NCI-H146 treated with DMSO at 0.1 percent for 48 hours (cell line): ENCODE measurements at regions not wholly inside any gene's neighbourhood (a gene's known extent, or its start where the extent isn't known, plus 50 kb on each side); places are given as distances from the start of the nearest gene placed in this dataset.
"Not testable (repeated sequence)": the region's sequence is repeated elsewhere in the genome, so short reads cannot be mapped to it uniquely, and the experiment has no call there.

Experiments used
- DNase-seq: peaks from one replicate; lab custom pipeline; 2025; ENCODE audit not compliant: unreplicated experiment; lab: John Stamatoyannopoulos, UW

DNA sequence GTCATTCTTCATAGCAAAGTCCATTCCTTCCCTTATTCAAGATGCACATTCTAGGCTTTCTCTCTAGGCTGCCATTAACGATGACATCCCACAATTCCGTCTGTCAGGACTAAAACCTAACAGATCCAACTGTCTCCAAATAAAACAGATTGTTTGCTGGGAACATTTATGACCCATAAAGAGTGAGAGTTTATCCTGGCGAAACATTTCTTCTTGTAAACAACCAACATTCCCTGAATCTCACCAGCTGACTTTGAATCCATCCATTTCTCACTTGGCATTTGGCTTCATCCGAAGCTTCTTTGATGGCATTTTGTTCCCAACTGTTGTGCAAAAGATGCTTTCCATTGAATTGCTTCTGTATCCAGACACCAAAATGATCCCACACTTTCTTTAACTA, 93.1 kb downstream of the OLIG3 start:
- no peak for DNase-seq

DNA sequence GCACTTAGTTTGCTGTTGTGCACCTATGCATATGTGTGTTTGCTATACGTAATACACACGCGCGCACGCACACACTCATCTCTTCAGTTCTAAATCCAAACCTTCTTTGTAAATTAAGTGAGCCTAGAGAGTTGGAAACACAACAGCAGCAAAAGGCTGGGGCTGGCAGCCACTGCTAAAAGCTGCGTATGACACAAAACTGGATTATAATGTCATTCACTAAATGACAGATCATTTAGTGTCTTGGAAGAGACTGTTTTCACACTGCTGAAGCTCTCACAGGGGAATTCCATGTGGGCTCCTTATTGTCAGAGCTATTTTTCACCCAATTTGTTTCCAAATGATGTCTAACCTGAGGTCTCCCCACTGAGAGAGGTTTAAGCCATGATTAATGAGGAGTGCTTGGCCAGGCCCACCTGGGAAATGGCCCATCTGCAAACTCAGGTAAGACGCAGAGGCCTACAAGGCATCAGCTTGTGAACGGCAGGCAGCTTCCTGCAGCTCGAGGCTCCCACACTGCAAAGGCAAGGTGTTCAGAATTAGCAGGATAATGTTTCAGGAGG, 94.2 kb downstream of the OLIG3 start:
- DNase-seq = no peak

DNA sequence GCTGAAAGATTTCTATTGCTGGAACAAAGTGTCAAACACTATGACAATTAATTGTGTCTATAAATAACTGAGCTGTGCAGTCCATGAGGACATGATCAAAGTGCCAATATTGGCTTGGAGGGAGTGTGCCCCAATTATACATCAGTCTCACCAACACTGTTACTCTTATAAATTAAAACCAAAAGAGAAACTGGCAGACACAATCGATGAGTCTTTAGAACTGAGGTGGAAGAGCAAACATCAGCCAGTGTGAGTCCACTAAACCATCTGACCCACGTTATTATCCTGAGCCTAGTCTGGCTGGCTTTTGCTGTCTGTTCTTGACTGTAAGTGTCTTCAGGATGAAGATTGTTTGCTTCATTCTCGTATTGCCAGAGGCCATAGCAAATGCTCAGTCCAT, 98.9 kb downstream of the OLIG3 start:
- DNase-seq = no peak

DNA sequence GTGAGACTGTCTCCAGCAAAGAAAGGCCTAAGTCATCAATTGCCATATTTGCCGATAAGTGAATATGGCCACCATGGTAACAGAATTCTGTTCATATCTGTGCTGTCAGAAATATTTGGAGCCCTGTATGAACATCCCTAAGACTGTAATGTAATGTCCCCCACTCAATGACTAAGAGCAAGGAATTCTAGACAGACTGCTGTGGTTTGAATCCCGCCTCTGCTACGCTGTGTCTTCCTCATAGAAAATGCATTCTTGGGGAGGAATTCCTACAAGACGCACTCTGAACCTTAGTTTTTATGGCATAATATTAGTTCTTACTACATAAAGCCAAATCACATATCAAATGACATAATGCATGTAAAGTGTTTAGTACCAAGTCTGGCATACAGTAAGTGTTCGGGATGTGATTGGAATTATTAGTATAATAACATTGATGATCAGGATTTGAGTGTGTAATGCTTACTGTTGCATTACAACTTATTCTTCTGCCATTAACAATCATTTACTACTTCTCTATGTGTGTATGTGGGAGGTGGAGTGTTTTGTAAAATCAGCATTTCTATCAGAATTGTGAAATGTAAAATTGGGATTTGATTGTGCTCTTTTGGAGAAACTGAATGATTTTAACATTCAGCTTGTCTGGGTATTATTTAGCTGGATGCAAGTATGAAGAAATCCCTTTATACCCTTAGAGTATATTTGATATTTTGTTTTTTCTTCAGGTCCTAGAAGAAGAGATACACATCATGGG, 103.0 kb downstream of the OLIG3 start:
- no peak for DNase-seq

DNA sequence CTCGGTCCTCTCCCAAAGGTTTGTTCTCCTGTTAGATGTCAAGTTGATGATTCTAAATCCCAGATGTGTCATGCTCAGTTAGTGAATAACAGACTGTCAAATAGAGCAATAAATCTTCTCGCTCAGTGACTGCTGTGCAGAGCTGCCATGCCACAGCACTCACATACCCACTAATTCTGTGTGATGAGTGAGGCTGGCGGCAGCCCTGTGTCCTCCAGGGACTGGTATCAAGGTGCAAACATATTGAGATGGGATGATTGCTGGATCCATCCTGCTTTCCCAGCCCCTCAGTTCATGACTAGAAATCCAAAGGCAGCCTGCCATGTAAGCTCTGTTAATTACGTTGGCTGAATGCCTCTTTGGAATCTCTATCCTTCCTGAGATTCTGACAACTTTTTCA, 103.9 kb downstream of the OLIG3 start:
- DNase-seq = no peak

DNA sequence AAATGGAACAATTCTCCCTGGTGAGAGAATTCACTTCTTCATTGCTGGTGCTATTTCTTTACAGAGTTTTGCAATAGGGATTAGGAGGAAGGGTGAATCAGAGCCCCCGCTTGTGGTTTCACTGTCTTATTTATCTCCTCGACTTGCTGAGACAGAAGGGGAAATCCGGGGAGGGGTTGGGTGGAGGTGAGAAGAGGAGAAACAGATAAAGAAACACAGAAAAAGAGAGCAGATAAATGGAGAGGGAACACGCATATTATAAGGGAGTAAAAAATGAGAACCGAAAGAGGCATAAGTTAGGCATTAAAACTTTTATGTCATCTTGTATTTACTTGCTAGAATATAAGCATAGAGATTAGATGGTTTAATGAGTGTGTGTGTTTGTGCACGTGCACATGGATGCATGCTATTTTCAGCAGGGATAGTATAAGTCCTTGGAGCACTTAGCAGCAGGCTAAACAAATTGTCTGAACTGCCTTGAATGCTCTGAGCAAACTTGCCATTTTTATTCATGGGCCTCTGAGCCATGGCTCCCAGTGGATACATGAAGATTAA, 105.0 kb downstream of the OLIG3 start:
- DNase-seq = no peak

DNA sequence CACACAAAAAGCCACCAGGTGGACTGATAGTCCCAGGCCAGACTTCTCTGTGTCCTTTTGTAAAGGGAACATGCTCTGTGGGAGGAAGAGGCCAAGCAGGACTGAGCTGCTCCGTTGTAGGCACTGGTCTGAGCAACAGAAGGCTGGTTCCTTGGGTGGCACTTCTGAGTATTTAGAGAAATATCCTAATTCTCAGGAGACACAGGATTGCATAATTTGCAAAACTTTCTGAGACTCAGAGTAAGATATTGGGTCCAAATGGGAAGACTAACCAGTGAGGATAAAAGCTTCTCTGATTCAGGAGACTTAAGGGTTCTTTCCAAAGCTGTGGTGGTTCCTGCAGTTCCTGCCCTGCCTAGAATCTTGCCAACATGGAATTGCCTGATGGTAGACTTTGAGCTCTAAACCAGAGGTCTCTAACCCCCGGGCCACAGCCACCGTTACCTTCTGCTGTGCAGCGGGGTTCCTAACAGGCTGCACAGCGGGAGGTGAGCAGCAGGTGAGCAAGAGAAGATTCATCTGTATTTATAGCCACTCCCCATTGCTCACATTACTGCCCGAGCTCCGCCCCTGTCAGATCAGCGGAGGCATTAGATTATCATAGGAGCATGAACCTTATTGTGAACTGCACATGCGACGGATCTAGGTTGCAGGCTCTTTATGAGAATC, 107.0 kb downstream of the OLIG3 start:
- no peak for DNase-seq

DNA sequence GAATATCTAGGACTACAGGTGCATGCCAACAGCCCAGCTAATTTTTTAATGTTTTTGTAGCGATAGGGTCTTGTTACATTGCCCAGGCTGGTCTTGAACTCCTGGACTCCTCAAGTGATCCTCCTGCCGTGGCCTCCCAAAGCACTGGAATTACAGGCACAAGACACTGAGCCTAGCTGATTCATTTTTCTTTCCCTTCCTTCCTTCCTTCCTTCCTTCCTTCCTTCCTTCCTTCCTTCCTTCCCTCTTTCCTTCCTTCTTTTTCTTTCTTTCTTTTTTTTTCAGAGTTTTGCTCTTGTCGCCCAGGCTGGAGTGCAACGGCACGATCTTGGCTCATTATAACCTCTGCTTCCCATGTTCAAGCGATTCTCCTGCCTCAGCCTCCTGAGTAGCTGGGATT, 110.9 kb downstream of the OLIG3 start:
- not testable (repeated sequence) for DNase-seq

DNA sequence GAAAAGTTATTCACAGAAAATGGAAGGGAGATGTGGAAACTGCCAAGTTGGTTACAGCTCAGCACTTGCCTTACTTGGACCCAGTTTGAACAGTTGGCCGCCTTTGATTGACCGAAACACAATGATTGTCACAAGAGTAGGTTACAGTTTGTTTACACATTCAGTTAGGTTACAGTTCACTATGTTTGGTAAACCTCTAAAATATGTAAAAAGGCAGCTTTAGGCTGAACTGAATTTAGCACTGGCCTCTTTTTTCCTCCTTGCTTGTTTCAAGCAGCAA, 116.2 kb downstream of the OLIG3 start:
- no peak for DNase-seq

DNA sequence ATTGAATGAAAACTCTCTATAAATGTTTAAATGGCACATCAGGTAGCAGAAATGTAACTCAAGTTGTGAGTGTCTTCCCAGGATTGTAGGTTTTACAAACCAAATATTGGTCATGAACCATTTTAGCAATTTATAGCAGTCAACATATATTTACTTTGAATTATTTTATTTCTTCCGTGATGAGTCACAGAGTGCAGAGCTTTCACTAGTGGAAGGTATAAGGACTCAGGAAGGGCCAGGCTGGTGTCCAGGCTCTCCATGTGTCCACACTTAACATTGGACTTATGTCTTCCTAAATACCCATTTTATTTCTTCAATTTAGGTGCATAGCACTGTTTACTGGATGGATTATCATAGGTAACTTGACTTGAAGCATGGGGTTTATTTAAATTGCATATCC, 120.9 kb downstream of the OLIG3 start:
- DNase-seq = no peak

DNA sequence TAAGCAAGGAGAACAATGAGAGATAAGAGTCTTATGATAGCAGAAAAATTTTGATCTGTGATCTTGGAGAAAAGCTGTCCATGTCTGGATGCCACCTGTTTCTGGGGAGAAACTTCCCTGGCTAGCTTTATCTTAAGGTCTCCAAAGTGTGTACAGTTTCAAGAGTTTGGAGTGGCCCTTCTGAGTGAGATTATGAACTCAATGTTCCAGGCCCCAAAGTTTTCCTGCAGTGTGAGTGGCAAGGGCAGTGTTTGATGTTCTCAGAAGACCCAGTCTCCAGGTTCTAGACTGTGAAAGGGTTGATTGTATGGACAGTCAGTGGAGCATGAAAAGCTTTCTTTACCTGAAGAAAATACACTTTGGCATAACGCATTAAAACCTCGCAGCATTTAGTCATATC, 121.7 kb downstream of the OLIG3 start:
- DNase-seq = no peak

DNA sequence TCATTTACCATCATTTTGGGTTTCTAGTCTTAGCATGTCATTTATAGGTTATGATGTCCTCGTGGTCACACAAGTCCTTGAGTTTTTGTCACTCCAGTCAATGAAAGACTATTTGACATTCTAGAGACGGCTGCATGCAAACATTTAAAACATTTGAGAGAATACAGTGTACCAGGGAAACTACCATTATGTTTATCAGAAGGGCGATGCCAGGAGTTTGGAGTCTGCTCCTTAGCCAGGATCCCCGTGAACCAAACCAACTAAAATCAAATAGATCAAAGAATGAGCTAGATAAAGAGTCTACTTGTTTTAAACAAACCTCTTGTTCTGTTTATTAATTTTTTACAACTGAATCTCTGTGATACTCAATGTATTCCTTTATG, 122.6 kb downstream of the OLIG3 start:
- no peak for DNase-seq

DNA sequence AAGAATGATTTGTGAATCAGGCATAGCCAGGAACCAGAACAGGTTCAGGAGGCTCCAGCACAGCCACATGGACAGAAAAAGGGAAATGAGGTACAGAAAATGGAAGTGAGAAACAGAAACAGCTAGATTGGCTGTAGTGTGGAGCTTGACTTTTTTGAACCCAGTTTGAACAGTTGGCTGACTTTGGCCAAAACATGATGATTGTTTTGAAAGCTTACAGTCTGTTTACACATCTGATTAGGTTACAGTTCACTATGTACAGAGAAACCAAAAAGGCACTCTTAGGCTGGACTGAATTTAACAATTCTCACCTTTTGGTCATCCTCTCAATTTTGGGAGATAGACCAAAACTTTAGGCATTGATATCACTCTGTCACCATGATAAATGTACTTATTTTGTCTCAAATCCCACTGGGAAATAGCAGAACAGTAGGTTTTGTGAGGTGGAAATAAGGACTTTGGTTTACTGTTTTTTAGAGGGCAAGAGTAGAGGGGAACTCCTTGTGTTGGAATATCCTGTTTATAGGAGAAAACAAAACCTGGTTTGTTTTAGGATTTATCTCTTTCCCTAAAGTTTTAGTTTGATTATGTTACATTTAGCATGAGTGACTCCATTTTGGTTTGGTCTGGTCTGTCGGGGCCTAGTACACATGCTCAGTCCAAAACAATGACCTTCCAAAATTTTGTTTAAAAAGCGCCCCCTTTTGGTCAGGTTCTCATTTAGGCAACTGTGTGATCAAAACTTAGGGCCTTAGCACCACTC, 123.1 kb downstream of the OLIG3 start:
- DNase-seq = no peak

DNA sequence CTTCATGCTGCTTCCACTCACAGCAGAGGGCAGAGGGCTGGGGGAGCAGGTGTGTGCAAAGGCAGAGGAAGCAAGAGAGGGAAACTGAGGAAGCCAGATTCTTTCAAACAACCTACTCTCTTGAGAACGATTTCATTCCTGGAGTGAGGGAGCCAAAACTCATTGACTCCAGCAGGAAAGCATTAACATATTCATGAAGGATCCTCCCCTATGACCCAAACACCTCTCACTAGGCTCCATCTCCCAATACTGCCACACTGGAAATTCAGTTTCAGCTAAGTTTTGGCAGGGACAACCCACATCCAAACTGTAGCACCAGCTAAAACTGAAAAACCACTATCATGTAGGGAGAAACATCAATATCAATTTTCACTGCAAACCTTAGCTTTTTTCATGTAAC, 125.1 kb downstream of the OLIG3 start:
- DNase-seq = no peak

DNA sequence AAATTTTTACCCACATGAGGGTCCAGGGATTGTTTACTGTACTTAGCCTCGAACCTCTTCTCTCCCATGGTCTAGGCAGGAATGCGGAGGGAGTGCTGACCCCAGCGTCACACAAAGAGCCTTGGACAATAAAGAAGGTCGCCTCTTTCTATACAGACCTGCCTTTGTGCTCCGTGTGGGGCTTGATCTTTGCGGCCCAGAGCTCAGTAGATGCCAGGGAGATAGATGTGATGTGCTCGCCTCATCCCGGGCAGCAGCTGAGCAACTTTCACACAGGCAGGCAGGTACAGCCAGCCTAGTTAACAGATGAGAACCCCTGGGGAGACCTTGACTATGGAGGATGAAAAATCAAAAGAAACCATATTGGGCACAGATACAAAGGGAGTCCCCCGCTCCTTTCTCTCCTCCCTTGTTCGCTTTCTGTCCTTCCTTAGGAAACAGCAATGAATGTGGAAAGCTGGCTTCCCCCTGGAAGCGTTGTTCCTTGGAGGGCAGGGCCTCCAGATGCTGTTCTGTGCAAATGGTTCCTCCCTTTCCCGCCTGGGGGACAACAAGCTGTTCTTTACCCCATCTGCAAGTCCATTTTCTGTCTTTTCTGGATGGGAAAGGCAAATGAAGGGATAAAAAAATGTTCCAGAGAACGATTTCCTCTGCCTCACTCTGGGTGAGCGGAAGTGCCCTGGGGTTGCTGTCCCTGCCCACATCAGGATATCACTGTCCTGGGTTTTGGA, 128.3 kb downstream of the OLIG3 start:
- DNase-seq = no peak

DNA sequence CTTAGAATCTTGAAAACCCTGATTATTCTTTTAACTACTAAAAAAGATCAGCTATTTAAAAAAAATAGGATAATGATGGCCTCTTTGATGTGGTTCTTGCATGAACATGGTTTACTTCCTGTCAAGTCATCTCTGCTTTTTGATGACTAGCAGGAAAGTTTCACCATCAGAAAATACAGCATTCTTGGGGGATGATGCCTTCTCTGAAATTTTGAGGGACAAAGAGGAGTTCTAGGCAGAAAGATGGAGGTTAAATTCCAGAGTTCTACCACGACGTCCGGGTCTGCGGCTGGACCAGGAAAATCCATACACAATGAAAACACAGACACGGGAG, 130.4 kb downstream of the OLIG3 start:
- DNase-seq = no peak

DNA sequence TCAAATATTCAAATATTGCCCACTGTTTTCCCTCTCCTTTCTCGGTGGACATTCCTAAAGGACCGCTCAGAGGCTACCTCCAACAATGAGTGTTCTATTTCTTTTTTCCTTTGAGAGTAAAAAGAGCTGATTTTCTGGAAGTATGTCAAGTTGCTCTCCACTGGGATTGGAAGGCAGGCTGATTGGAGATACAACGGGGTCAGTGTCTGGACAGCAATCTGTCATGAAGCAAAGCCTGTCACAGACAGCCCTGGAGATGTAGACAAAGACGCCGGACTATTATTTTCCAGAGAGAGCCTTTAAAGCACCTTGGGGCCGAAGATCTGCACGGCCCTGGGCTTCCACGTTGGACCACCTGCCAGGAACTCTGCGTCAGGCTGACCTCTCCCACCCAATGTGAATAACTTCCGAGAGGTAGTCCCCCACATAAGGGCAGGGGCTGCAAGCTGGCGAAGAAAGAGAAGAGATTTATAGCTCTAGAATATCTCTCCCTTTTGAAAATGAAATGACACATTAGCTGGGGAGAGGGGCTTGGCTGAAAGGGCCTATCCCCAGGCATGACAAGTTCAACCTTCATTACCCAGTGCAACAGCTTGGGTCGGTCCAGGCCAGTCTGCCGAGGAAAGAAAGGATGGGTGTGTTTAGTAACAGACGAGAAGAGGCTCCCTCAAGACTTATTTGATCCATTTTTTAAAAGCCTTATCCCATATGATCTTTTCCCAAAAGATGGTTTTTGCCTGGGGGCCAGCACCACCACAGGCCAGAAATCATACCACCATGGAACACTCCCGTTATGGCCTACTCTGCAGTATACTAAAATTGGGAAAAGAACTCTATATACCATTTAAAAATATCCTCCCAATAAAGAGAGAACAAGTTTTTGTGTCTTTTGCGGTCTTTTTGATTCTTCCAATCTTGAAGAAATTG, 131.1 kb downstream of the OLIG3 start:
- no peak for DNase-seq

DNA sequence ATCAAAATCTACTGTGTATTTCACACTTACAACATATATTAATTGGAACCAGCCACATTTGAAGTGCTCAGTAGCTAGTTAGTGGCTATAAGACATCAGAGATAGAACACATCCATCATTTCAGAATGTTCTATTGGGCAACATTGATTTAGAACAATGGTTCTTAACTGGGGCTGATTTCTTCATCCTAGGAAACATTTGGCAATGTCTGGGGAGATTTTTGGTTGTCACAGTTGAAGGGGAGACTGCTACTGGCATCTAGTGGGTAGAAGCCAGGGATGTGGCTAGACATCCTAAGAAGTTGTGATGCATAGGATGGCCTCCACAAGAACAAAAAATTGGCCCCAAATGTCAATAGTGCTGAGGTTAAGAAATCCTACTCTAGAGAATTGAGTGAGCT, 132.5 kb downstream of the OLIG3 start:
- no peak for DNase-seq

DNA sequence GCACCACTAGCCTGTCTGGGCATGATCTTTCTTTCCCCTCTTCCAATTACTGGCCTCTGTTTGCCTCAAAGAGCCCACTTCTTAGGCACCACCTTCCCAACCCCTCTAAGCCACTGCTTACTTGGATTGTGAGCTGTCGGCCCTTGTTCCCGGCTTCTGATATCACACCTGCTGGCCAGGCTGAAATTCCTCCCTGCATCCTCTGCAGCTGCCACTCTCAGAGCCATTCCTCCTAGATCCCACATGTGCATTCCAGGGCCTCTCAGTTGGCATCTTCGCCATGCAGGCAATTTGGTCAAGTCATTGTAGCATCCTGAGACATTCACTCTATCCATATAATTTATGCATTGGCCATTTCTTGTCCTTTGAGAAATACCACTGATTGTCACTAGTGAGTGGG, 135.9 kb downstream of the OLIG3 start:
- DNase-seq = no peak

DNA sequence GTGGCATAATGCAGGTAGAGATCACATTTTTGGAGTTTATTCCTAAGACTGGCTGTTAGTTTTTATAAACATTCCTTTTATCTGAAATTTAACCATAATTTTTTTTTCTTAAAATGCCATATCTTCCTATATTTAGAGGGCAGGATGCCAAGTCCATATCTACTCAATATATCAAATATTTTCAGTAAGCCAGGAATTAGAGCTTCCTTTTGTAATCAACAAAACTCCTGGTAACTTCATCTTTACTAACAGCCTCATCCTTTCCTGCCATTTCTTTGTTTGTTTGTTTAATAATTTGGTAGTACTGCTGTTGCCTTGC, 136.3 kb downstream of the OLIG3 start:
- DNase-seq = no peak
